Duodenal mucosa (tissue), 2 donors: ENCODE measurements at regions not wholly inside any gene's neighbourhood (a gene's known extent, or its start where the extent isn't known, plus 50 kb on each side); places are given as distances from the start of the nearest gene placed in this dataset.

Source experiments
- H3K27ac ChIP-seq: one replicate; pipeline ENCODE4 v1.7.0; 2013; ENCODE audit warnings: low read depth, low read length
- H3K27me3 ChIP-seq, 2 donors: one replicate each; pipeline ENCODE4 v1.7.0; 2013; ENCODE audit warnings: low read length in 2 of 2, control low read depth in 1 of 2; ENCODE audit not compliant: insufficient read depth in 2 of 2, control insufficient read depth in 1 of 2
- H3K36me3 ChIP-seq, 2 donors: one replicate each; pipeline ENCODE4 v1.7.0; 2013; ENCODE audit warnings: low read length in 2 of 2, control low read depth in 1 of 2; ENCODE audit not compliant: insufficient read depth in 2 of 2, control insufficient read depth in 1 of 2
- H3K4me1 ChIP-seq, 2 donors: one replicate each; pipeline ENCODE4 v1.7.0; 2013; ENCODE audit warnings: low read length in 2 of 2, control low read depth in 1 of 2; ENCODE audit not compliant: insufficient read depth in 2 of 2, control insufficient read depth in 1 of 2
- H3K4me3 ChIP-seq, 2 donors: one replicate each; pipeline ENCODE4 v1.7.0; 2013; ENCODE audit warnings: low read length in 2 of 2, low read depth in 1 of 2
- H3K9ac ChIP-seq, 2 donors: one replicate each; pipeline ENCODE4 v1.7.0; 2013; ENCODE audit warnings: low read length in 2 of 2, low read depth in 1 of 2
- H3K9me3 ChIP-seq, 2 donors: one replicate each; pipeline ENCODE4 v1.7.0; 2013; ENCODE audit warnings: low read length in 2 of 2, control low read depth in 1 of 2; ENCODE audit not compliant: control insufficient read depth in 1 of 2

DNA sequence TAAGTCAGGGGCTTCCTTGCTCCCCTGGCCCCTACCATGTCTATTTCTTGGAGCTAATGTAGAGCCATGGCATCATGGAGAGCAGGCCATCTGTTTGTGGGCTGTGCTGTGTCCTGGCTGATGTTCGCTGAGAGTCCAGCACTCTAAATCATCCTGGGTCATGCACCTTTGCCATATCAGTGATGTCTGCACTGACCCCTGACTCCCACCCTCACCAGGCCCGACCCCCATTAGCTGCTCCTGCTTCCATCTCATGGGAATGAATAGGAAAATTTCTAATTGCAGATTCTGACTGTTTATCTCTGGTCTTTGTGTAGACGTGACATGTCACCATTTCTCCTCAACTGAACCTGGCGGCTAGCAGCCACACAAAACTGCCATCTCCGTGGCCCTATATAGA lies 236.9 kb downstream of the NSG2 start:
- Histone ChIP-seq H3K4me1 (no peaks in the 10 kb centered on the region), H3K27me3 (no peaks in the 10 kb centered on the region), H3K27ac (no peak overlapping the region)

DNA sequence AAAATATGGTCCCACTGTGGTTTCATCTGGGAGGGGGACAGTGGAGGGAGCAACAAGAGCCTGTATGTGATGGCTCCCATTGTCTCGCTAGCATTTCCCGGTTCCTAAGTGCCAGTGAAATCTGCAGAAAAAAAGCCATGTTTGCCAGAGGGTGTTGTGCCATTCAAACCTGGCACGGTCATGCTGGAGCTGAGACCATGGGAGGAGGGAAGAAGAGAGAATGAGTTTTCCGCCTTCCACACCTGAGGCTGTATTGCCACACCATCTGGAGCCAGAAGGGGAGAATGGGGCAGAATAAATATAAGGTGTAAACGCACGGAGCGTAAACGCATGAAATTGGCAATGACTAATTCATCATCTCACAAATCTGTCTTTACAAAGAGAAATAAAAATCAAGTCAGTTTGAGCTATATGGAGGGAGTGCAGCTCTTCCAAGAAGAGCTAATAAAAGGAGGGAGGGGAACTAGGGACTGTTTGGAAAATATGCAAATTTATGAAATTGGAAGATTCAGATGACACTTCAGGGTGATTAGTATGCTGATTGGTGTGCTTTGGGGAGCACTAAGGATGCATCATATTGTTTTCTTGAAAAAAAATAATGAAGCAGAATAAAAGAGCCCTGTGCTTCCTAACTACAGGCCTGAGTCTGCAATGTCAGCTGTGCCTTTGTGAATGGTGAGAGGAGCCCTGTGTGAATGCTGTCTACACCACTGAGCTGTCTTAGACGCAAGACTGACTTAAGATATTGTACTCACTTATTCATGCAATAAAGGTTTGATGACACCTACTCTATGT lies 237.9 kb downstream of the NSG2 start:
- Histone ChIP-seq H3K36me3 (no peaks in the 10 kb centered on the region), H3K9ac (no peak overlapping the region), H3K27me3 (no peaks in the 10 kb centered on the region), H3K4me1 (no peaks in the 10 kb centered on the region), H3K4me3 (no peak overlapping the region), H3K27ac (no peak overlapping the region), H3K9me3 (no peaks in the 10 kb centered on the region)

More for the DNA sequence above, 236.9 kb downstream of the NSG2 start:
- Histone ChIP-seq H3K9me3 (no peaks in the 10 kb centered on the region), H3K4me3 (no peak overlapping the region), H3K9ac (no peak overlapping the region), H3K36me3 (no peaks in the 10 kb centered on the region)

DNA sequence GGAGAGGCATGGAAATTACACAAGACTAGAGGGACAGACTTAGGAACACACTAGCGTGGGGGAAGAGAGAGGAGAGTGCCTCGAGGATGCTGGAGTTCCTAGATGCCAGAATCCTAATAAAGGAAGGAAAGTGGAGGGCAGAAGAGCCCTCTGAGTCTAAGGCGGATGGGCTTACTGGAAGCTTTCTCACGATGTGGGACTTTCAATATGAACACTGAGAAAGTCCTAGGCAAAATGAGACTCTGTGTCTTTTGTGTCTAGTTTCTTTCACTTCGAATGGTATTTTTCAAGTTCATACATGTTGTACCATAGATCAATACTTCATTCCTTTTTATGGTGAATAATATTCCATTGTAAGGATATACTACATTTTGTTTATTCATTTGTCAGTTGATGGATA lies 239.4 kb downstream of the NSG2 start:
- Histone ChIP-seq H3K27me3 (no peaks in the 10 kb centered on the region), H3K9me3 (no peaks in the 10 kb centered on the region), H3K27ac (no peak overlapping the region), H3K9ac (no peak overlapping the region), H3K4me3 (no peak overlapping the region), H3K4me1 (no peaks in the 10 kb centered on the region), H3K36me3 (no peaks in the 10 kb centered on the region)

DNA sequence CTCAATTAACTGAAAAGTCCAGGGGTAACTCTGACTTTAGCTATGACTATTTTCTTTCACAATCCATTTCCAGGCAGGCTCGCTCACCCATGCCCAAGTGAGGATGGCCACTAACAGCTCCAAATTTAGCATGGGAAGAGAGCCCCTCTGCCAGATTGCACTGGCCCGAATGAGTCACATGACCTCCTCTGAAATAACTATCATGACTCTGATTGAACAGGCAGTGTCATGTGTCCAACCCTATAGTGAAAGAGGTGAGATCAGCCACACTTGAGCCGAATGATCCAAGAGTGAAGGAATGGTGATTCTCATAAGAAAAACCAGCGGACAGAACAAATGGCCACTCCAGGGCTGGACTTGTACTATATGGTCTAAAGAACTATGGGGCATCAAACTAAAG lies 242.3 kb downstream of the NSG2 start:
- no peaks in the 10 kb centered on the region for H3K36me3 ChIP-seq
- H3K27ac ChIP-seq: no peak overlapping the region
- H3K9me3 ChIP-seq: no peaks in the 10 kb centered on the region
- H3K4me1 ChIP-seq: no peaks in the 10 kb centered on the region
- H3K27me3 ChIP-seq: no peaks in the 10 kb centered on the region
- H3K4me3 ChIP-seq: no peak overlapping the region
- H3K9ac ChIP-seq: no peak overlapping the region

DNA sequence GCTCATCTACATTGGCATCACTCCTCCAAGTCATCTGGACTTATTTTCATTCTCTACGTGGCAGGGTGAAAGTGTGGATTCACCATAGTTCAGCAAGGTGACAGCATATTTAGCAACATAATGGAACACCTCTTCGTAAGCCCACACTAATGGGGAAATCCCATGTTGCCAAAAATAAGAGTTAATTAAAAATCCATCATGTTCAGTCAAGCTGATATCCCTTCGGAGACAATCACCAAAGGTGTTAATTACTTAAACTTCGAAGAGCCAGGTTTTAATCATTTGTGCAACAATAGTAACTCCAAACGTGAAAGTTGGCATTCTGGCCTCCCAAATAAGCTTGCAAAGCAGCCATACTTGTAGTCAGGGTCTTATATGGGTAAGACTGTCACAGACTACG lies 242.9 kb downstream of the NSG2 start:
- Histone ChIP-seq H3K27me3 (no peaks in the 10 kb centered on the region), H3K27ac (no peak overlapping the region), H3K36me3 (no peaks in the 10 kb centered on the region)

DNA sequence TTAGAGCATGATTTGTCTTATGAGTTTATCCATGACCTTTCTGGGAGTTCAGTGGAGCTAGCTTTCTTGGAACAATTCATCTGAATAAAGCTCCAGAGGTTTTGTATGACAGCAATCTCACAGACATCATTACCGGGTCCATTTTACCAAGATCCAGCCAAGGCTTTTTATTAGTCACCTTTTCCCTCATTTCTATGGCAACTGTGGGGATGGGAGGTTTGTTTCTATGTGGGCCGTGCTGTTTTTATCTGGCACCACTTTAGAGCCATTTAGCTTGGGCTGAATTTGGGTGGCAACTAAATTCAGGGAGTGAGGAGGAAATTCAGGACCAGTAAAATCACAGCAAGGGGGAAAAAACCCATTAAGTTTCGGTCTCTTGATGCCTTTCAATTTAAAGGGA lies 245.7 kb downstream of the NSG2 start:
- Histone ChIP-seq H3K27me3 (no peaks in the 10 kb centered on the region), H3K9me3 (no peaks in the 10 kb centered on the region), H3K9ac (no peak overlapping the region), H3K4me3 (no peak overlapping the region), H3K27ac (no peak overlapping the region), H3K36me3 (no peaks in the 10 kb centered on the region), H3K4me1 (no peaks in the 10 kb centered on the region)

More for the DNA sequence above, 242.9 kb downstream of the NSG2 start:
- Histone ChIP-seq H3K4me1 (no peaks in the 10 kb centered on the region), H3K9me3 (no peaks in the 10 kb centered on the region), H3K9ac (no peak overlapping the region), H3K4me3 (no peak overlapping the region)

DNA sequence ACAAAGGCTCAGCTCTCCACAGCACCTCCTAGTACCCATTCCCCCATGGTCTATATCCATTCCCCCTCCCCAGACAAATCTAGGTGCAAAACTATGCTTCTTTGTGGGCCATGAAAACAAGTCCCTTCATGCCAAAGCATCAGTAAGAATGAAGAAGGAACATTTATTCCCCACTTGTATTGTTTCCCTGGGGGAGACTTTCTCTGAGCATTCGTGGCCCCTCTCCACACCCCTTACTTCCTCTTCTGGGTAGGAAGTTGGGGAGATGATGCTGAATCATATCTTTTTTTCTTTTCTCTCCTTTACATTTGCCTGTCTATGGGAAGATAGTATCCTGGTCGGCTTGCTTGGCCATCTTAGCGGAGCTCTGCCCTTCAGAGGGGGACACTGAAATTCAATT lies 246.8 kb downstream of the NSG2 start:
- H3K27me3 ChIP-seq: no peaks in the 10 kb centered on the region
- no peaks in the 10 kb centered on the region for H3K9me3 ChIP-seq
- H3K4me1 ChIP-seq: no peaks in the 10 kb centered on the region
- H3K36me3 ChIP-seq: no peaks in the 10 kb centered on the region
- H3K27ac ChIP-seq: no peak overlapping the region
- H3K4me3 ChIP-seq: no peak overlapping the region
- H3K9ac ChIP-seq: no peak overlapping the region

DNA sequence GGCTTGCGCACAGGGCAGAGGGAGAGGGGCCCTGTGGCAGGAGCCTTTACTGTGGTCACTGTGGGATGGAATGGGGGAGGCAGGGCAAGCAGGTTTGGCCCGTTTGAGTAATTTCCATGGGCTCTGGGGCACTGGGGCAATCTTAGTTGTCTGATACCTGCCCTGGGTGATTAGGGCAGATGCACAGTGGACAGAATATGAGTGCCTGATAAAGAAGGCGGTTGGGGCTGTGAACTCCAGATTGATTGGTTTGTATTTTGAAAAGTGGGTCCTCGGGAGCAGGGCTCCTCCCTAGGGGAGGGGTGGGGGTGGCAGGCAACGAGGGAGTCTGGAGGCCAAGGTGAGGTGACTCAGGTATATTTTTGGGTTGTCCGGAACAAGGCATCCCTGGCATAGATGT lies 247.5 kb downstream of the NSG2 start:
- no peaks in the 10 kb centered on the region for H3K9me3 ChIP-seq
- H3K4me1 ChIP-seq: no peaks in the 10 kb centered on the region
- H3K27me3 ChIP-seq: no peaks in the 10 kb centered on the region
- no peak overlapping the region for H3K4me3 ChIP-seq
- H3K36me3 ChIP-seq: no peaks in the 10 kb centered on the region
- no peak overlapping the region for H3K9ac ChIP-seq
- no peak overlapping the region for H3K27ac ChIP-seq

DNA sequence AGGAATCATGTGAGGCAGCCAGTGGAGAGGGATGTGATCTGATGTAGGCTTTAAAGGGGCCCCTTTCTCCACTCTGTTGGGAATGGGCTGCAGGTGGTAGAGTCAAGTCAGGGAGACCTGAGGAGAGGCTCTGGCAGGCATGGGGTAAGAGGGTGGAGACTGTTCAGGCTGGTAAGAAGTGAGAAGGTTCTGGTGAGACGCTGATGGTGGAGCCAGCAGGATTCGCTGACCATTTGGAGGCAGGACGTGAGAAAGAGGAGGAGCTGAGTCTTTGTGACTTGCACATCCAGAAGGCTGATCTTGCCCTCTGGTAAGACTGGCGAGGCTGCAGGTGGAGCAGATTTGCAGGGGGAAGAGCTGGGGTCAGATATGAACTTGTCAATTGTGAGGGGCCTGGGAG lies 248.0 kb downstream of the NSG2 start:
- Histone ChIP-seq H3K27ac (no peak overlapping the region), H3K9ac (no peak overlapping the region), H3K4me3 (no peak overlapping the region), H3K36me3 (no peaks in the 10 kb centered on the region), H3K9me3 (no peaks in the 10 kb centered on the region), H3K27me3 (no peaks in the 10 kb centered on the region), H3K4me1 (no peaks in the 10 kb centered on the region)

DNA sequence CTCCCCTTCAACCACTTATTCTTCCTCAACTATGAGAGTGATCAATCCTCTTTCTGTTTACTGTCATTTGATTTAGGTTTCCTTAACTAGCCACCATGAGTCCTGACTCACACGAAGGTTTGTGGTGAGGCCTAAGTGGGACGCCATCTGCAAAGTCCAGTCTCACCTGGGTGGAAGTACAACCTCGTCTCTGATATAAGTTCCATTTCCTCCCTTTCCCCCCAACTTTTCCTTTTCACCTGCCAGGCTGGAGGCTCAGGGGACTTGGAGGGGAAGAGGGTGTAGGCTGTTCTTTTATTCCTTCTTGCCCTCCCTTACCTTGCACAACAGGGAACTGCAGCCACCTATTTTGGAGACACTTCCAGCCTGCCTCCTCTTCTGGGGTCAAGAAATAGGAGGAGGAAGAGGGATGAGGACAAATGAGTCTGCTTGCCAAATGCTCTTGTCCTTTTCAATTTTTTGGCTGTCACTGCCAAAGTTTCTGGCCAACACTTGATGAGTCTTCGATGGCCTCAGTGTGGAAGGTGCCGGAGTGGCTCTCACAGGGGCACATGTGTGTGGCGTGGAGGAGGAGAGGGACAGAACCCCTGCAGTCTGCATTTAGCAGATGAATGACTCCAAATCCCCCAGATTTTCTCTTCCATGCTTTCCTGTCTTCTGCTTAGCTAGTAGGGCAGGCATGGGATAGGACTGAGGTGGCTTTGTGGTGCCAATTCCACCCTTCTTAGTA lies 249.6 kb downstream of the NSG2 start:
- H3K9me3 ChIP-seq: no peaks in the 10 kb centered on the region
- no peaks in the 10 kb centered on the region for H3K27me3 ChIP-seq
- H3K9ac ChIP-seq: no peak overlapping the region
- no peaks in the 10 kb centered on the region for H3K36me3 ChIP-seq
- no peak overlapping the region for H3K4me3 ChIP-seq
- H3K4me1 ChIP-seq: no peaks in the 10 kb centered on the region
- no peak overlapping the region for H3K27ac ChIP-seq
